Neural progenitor cell (in vitro differentiated cells): ENCODE measurements at regions not wholly inside any gene's neighbourhood (a gene's known extent, or its start where the extent isn't known, plus 50 kb on each side); places are given as distances from the start of the nearest gene placed in this dataset.

Source experiments
- DNase-seq: peaks from one replicate; pipeline ENCODE4 v3.0.0-alpha.2; 2016; ENCODE audit warnings: low spot score
- H2AFZ ChIP-seq: fragments of 200-600 bp; sonication (generic); replicated peaks from 2 replicates; pipeline ENCODE4 v1.6.1; 2016; ENCODE audit warnings: antibody characterized with exemption
- H3F3A ChIP-seq: fragments of 200-600 bp; sonication (generic); 2 replicates; pipeline ENCODE4 v1.6.1; 2016; ENCODE audit warnings: antibody characterized with exemption, low read depth
- H3K27ac ChIP-seq: fragments of 200-600 bp; sonication (generic); 2 replicates; pipeline ENCODE4 v1.5.1; 2016; ENCODE audit warnings: mild to moderate bottlenecking
- H3K27me3 ChIP-seq: fragments of 200-600 bp; sonication (generic); 2 replicates; pipeline ENCODE4 v1.6.1; 2016; ENCODE audit warnings: mild to moderate bottlenecking, moderate library complexity
- H3K36me3 ChIP-seq: fragments of 200-600 bp; sonication (generic); 2 replicates; pipeline ENCODE4 v1.5.1; 2016
- H3K4me1 ChIP-seq: fragments of 200-600 bp; sonication (generic); 2 replicates; pipeline ENCODE4 v1.6.1; 2016; ENCODE audit warnings: mixed run types
- H3K4me2 ChIP-seq: fragments of 200-600 bp; sonication (generic); 2 replicates; pipeline ENCODE4 v1.6.1; 2016
- H3K4me3 ChIP-seq: fragments of 200-600 bp; sonication (generic); 2 replicates; pipeline ENCODE4 v1.5.1; 2016
- H3K79me2 ChIP-seq: fragments of 200-600 bp; sonication (generic); 2 replicates; pipeline ENCODE4 v1.6.1; 2016; ENCODE audit warnings: low read depth
- H3K9ac ChIP-seq: fragments of 200-600 bp; sonication (generic); 2 replicates; pipeline ENCODE4 v1.6.1; 2016
- H3K9me3 ChIP-seq: fragments of 200-600 bp; sonication (generic); 2 replicates; pipeline ENCODE4 v1.5.1; 2016; ENCODE audit warnings: low read depth
- H4K20me1 ChIP-seq: fragments of 200-600 bp; sonication (generic); 2 replicates; pipeline ENCODE4 v1.6.1; 2016; ENCODE audit warnings: low read depth
- H3K27ac Mint-ChIP-seq: 3 replicates; pipeline ENCODE4 v1.8.0; 2021; ENCODE audit warnings: mixed read lengths
- H3K27me3 Mint-ChIP-seq: 2 replicates; pipeline ENCODE4 v1.8.0; 2022; ENCODE audit warnings: low read depth, mild to moderate bottlenecking, inconsistent platforms, moderate library complexity, mixed read lengths; ENCODE audit not compliant: insufficient read depth
- H3K36me3 Mint-ChIP-seq: 3 replicates; pipeline ENCODE4 v1.8.0; 2021; ENCODE audit warnings: mixed read lengths
- H3K4me1 Mint-ChIP-seq: 3 replicates; pipeline ENCODE4 v1.8.0; 2021; ENCODE audit warnings: mixed read lengths
- H3K4me3 Mint-ChIP-seq: 3 replicates; pipeline ENCODE4 v1.8.0; 2021; ENCODE audit warnings: mild to moderate bottlenecking, moderate library complexity, mixed read lengths
- H3K9me3 Mint-ChIP-seq: 3 replicates; pipeline ENCODE4 v1.8.0; 2020; ENCODE audit warnings: mixed read lengths
- EZH2 ChIP-seq: fragments of 200-600 bp; sonication (generic); IDR thresholded peaks from 2 replicates; pipeline ENCODE4 v1.6.1; 2017; ENCODE audit warnings: antibody characterized with exemption, mild to moderate bottlenecking, moderate library complexity
- EZH2phosphoT487 ChIP-seq: fragments of 200-600 bp; sonication (generic); IDR thresholded peaks from 2 replicates; pipeline ENCODE4 v1.6.1; 2017; ENCODE audit warnings: antibody characterized with exemption
- TF ChIP-seq, protein P1 (sequence below): fragments of 200-600 bp; sonication (generic); IDR thresholded peaks from 2 replicates; pipeline ENCODE4 v1.5.1; 2017; ENCODE audit warnings: antibody characterized with exemption, mild to moderate bottlenecking

DNA sequence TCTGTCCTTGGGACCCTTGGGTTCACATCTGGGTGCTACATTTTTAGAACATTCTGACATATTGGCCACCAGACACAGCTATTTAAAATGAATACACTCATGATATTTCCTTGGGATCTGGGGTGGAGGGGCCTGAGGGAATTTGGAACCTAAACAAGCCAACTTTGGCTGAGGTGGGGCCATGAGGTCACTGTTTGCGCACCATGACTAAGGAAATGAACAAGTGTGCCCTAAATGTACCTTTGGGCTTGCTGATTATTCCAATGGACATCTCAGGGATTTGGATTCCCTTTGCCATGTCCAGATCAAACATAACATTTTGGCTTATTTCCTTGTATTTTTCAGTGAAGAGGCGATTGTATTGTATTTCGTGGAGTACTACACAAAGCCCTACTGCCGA, 80.5 kb upstream of the SEC11C start:
- no peaks in the 10 kb centered on the region for H3K9me3 Mint-ChIP-seq
- Histone ChIP-seq H3F3A (no peaks in the 10 kb centered on the region), H3K9ac (no peak overlapping the region), H2AFZ (no peak overlapping the region), H3K27ac (no peak overlapping the region), H3K36me3 (no peaks in the 10 kb centered on the region), H3K27me3 (no peaks in the 10 kb centered on the region), H3K79me2 (no peaks in the 10 kb centered on the region), H3K4me1 (no peaks in the 10 kb centered on the region), H3K9me3 (no peaks in the 10 kb centered on the region), H3K4me3 (no peak overlapping the region), H3K4me2 (no peak overlapping the region), H4K20me1 (no peaks in the 10 kb centered on the region)
- H3K27ac Mint-ChIP-seq, result no peak overlapping the region
- TF ChIP-seq, protein P1, sequence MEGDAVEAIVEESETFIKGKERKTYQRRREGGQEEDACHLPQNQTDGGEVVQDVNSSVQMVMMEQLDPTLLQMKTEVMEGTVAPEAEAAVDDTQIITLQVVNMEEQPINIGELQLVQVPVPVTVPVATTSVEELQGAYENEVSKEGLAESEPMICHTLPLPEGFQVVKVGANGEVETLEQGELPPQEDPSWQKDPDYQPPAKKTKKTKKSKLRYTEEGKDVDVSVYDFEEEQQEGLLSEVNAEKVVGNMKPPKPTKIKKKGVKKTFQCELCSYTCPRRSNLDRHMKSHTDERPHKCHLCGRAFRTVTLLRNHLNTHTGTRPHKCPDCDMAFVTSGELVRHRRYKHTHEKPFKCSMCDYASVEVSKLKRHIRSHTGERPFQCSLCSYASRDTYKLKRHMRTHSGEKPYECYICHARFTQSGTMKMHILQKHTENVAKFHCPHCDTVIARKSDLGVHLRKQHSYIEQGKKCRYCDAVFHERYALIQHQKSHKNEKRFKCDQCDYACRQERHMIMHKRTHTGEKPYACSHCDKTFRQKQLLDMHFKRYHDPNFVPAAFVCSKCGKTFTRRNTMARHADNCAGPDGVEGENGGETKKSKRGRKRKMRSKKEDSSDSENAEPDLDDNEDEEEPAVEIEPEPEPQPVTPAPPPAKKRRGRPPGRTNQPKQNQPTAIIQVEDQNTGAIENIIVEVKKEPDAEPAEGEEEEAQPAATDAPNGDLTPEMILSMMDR, result no peak
- no peak for TF ChIP-seq EZH2
- TF ChIP-seq EZH2phosphoT487, result no peak
- no peaks in the 10 kb centered on the region for H3K36me3 Mint-ChIP-seq
- H3K4me1 Mint-ChIP-seq, result peaks cover 5% of the 10 kb centered on the region
- H3K4me3 Mint-ChIP-seq, result no peak overlapping the region
- DNase-seq, result no peak
- H3K27me3 Mint-ChIP-seq, result peaks cover 10% of the 10 kb centered on the region

DNA sequence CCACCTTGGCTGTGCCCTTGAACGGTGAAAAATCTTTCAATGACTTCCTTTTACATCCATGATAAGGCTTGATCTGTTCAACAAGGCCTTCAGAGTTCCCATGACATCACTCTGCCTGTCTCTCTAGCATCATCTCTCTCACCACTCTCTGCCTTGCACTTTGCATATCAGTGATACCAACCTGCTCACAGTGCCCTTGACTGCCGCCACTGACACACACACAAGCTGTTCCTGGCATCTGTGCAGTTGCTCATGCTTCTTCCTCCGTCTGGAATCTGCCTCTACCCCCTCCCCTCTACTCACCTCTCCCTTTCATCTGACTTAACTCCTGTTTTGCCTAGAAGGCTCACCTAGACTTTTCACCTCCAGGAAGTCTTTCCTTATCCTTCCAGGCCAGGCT, 79.1 kb upstream of the SEC11C start:
- Histone ChIP-seq H3F3A (no peaks in the 10 kb centered on the region), H3K27ac (no peak overlapping the region), H2AFZ (no peak overlapping the region), H4K20me1 (no peaks in the 10 kb centered on the region), H3K4me3 (no peak overlapping the region), H3K9me3 (no peaks in the 10 kb centered on the region), H3K4me1 (no peaks in the 10 kb centered on the region), H3K27me3 (no peaks in the 10 kb centered on the region), H3K36me3 (no peaks in the 10 kb centered on the region), H3K79me2 (no peaks in the 10 kb centered on the region), H3K9ac (no peak overlapping the region), H3K4me2 (no peak overlapping the region)
- no peak for TF ChIP-seq EZH2
- TF ChIP-seq EZH2phosphoT487, result no peak
- Mint-ChIP-seq H3K9me3 (no peaks in the 10 kb centered on the region), H3K4me1 (peaks cover 5% of the 10 kb centered on the region), H3K4me3 (no peak overlapping the region), H3K36me3 (no peaks in the 10 kb centered on the region), H3K27ac (no peak overlapping the region), H3K27me3 (peaks cover 10% of the 10 kb centered on the region)
- no peak for DNase-seq

DNA sequence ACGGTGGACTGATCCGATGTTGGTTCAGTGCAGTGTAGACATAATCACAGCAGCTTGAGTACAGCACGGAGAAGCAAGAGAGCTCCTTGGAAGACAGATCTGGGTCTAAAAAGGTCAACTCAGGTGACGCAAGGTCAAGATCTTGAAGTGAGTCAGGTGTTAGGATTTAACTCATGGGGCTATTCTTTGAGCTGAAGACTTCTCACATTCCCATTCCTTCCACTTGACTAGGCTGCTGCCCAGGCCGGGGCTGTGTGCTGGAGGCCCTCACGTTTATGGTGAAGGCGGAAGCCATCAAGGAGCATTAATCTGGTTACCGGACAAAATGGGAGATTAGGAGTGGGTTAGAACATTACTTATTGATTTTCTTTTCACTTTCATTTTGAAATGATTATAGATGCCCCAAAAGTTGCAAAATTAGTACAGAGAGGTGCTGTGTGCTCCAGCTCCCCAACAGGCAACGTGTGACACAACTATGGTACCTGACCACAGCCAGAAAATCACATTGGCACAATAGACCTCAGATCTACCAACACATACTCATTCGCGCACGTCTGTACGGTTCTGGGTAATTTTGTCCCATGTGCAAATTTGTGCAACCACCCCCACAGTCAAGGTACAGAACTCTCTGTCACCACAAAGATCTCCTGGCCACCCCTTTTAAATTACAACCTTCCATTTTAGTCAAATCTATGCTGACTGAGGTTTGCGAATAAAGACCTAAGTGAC, 77.6 kb upstream of the SEC11C start:
- peaks cover 6% of the 10 kb centered on the region for H3K27me3 Mint-ChIP-seq
- Histone ChIP-seq H3K9ac (no peak overlapping the region), H2AFZ (no peak overlapping the region), H3K4me3 (no peak overlapping the region), H3K4me1 (no peaks in the 10 kb centered on the region), H3F3A (no peaks in the 10 kb centered on the region), H3K27me3 (no peaks in the 10 kb centered on the region), H3K4me2 (no peak overlapping the region), H3K36me3 (no peaks in the 10 kb centered on the region), H4K20me1 (no peaks in the 10 kb centered on the region), H3K79me2 (no peaks in the 10 kb centered on the region), H3K9me3 (no peaks in the 10 kb centered on the region), H3K27ac (no peak overlapping the region)
- no peak overlapping the region for H3K27ac Mint-ChIP-seq
- no peaks in the 10 kb centered on the region for H3K9me3 Mint-ChIP-seq
- no peak overlapping the region for H3K4me3 Mint-ChIP-seq
- no peaks in the 10 kb centered on the region for H3K36me3 Mint-ChIP-seq
- TF ChIP-seq, protein P1, result no peak
- no peak for TF ChIP-seq EZH2phosphoT487
- TF ChIP-seq EZH2, result no peak
- H3K4me1 Mint-ChIP-seq, result peaks cover under 1% of the 10 kb centered on the region
- DNase-seq, result no peak

DNA sequence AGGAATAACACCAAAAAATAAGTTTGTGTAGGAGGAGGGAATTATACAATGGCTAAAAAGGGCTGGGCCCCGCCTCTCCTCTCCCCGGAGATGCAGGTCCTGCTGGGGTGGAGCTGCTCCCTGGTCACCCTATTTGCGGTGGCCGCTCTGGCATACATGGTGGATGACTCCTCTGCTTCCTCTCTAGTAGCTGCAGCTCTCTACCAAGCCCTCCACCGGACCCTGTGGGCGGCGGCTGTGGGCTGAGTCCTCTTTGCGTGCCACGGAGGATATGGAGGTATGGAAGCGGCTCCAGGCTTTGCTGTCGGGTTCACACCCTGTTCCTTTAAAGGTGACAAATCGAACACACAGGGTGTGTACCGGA, 77.1 kb upstream of the SEC11C start:
- no peaks in the 10 kb centered on the region for H3K9me3 Mint-ChIP-seq
- H3K4me2 ChIP-seq, result no peak overlapping the region
- H3K4me1 Mint-ChIP-seq, result no peaks in the 10 kb centered on the region
- no peak overlapping the region for H2AFZ ChIP-seq
- TF ChIP-seq, protein P1, result no peak
- no peaks in the 10 kb centered on the region for H3K36me3 ChIP-seq
- no peaks in the 10 kb centered on the region for H3K27me3 ChIP-seq
- H3K27me3 Mint-ChIP-seq, result peaks cover 6% of the 10 kb centered on the region
- no peaks in the 10 kb centered on the region for H3K9me3 ChIP-seq
- H3K4me1 ChIP-seq, result no peaks in the 10 kb centered on the region
- H4K20me1 ChIP-seq, result no peaks in the 10 kb centered on the region
- H3K9ac ChIP-seq, result no peak overlapping the region
- no peaks in the 10 kb centered on the region for H3F3A ChIP-seq
- H3K4me3 ChIP-seq, result no peak overlapping the region
- no peak for DNase-seq
- H3K79me2 ChIP-seq, result no peaks in the 10 kb centered on the region
- no peaks in the 10 kb centered on the region for H3K36me3 Mint-ChIP-seq
- no peak overlapping the region for H3K27ac Mint-ChIP-seq
- H3K4me3 Mint-ChIP-seq, result no peak overlapping the region
- H3K27ac ChIP-seq, result no peak overlapping the region
